IMR-90 (cell line): ENCODE measurements at regions not wholly inside any gene's neighbourhood (a gene's known extent, or its start where the extent isn't known, plus 50 kb on each side); places are given as distances from the start of the nearest gene placed in this dataset.

Experiments used
- CTCF ChIP-seq: conservative IDR thresholded peaks from 2 replicates; pipeline ENCODE4 v1.5.1; 2012; ENCODE audit warnings: mild to moderate bottlenecking, low read depth, low read length, improper control_type of control experiment
- POLR2A ChIP-seq: IDR thresholded peaks from 2 replicates; pipeline ENCODE4 v1.6.1; 2012; ENCODE audit warnings: mild to moderate bottlenecking, low read depth, low read length

DNA sequence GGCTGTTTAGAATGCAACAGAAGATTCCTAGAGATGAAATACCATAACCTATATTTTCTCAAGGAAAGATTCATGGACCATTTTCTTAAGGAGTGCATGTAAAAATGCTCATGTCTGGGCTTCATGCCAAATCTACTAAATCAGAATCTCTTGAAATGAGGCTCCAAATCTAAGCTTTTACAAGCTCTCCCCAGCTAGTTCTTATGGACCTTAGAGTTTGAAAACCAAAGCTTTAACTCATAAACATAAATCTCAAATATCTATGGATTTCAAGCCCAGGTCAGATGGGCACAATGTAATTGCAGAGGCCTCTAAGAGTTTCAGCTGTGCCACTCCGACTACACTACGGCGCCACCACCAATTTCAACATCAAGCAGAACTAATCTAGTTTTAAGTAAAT is 117.3 kb upstream of the CAND1 start:
- TF ChIP-seq CTCF (no peak), POLR2A (no peak)
